ENCODE measurements at regions not wholly inside any gene's neighbourhood (a gene's known extent, or its start where the extent isn't known, plus 50 kb on each side); places are given as distances from the start of the nearest gene placed in this dataset.

- H3K36me3 ChIP-seq (ENCODE audit: control insufficient read depth in 1 of 2, insufficient read depth in 2 of 2, low read depth in 1 of 2, low read length in 2 of 2): no peaks in the 10 kb centered on the region
- H3K14ac ChIP-seq (ENCODE audit: low read length in 2 of 2): no peak overlapping the region
- 69% methylated on average over 9 of the region's 9 CpGs for WGBS
- no peak overlapping the region for H2BK12ac ChIP-seq (ENCODE audit: low read length in 2 of 2)
- H3K79me1 ChIP-seq (replicated peaks; ENCODE audit: low read length, poor library complexity, severe bottlenecking): no peaks in the 10 kb centered on the region
- no peak overlapping the region for H2AFZ ChIP-seq (ENCODE audit: low read depth, low read length)
- H2AK5ac ChIP-seq (ENCODE audit: low read length, severe bottlenecking): no peak overlapping the region
- H3K18ac ChIP-seq (ENCODE audit: low read depth in 1 of 2, low read length in 2 of 2): no peak overlapping the region
- no peak overlapping the region for H3K9ac ChIP-seq (ENCODE audit: low read length)
- peaks cover 0 to 6% of the 10 kb centered on the region in 2 experiments for H3K27me3 ChIP-seq (ENCODE audit: control insufficient read depth in 1 of 2, insufficient read depth in 1 of 2, low read length in 2 of 2)
- H3K4ac ChIP-seq (ENCODE audit: low read depth in 1 of 2, low read length in 2 of 2): no peak overlapping the region
- H3K9me3 ChIP-seq (ENCODE audit: control insufficient read depth, low read length): no peaks in the 10 kb centered on the region
- H3K4me3 ChIP-seq (ENCODE audit: insufficient read depth in 1 of 2, low read depth in 1 of 2, low read length in 2 of 2): no peak overlapping the region
- no peak overlapping the region for H2BK120ac ChIP-seq (ENCODE audit: low read depth, low read length)
- no peak overlapping the region for H3K4me2 ChIP-seq (ENCODE audit: low read length, poor library complexity, severe bottlenecking)
- no peak overlapping the region for H2BK15ac ChIP-seq (ENCODE audit: low read depth, poor library complexity, severe bottlenecking)
- no peak for DNase-seq
- H4K91ac ChIP-seq (ENCODE audit: low read length): no peak overlapping the region
- H3K27ac ChIP-seq (ENCODE audit: low read length, poor library complexity, severe bottlenecking): no peak overlapping the region
- no peak overlapping the region for H2BK5ac ChIP-seq (ENCODE audit: low read depth, low read length, poor library complexity, severe bottlenecking)
- H3K23ac ChIP-seq (ENCODE audit: low read length in 2 of 2): no peak overlapping the region
- H3K4me1 ChIP-seq (ENCODE audit: control insufficient read depth, insufficient read depth, low read depth, low read length): no peaks in the 10 kb centered on the region
- H4K8ac ChIP-seq (ENCODE audit: low read length): no peak overlapping the region
Observed at GRCh38 chr10:123517426-123517825, 148.7 kb upstream of the GPR26 start.

- Histone ChIP-seq H3K27ac (ENCODE audit: low read length, poor library complexity, severe bottlenecking) (no peak overlapping the region), H3K4me2 (ENCODE audit: low read length, poor library complexity, severe bottlenecking) (no peak overlapping the region), H3K4me3 (ENCODE audit: insufficient read depth in 1 of 2, low read depth in 1 of 2, low read length in 2 of 2) (no peak overlapping the region), H3K18ac (ENCODE audit: low read depth in 1 of 2, low read length in 2 of 2) (no peak overlapping the region), H3K9ac (ENCODE audit: low read length) (no peak overlapping the region), H2AK5ac (ENCODE audit: low read length, severe bottlenecking) (no peak overlapping the region), H3K9me3 (ENCODE audit: control insufficient read depth, low read length) (no peaks in the 10 kb centered on the region), H2BK5ac (ENCODE audit: low read depth, low read length, poor library complexity, severe bottlenecking) (no peak overlapping the region), H3K14ac (ENCODE audit: low read length in 2 of 2) (no peak overlapping the region), H3K36me3 (ENCODE audit: control insufficient read depth in 1 of 2, insufficient read depth in 2 of 2, low read depth in 1 of 2, low read length in 2 of 2) (no peaks in the 10 kb centered on the region), H4K8ac (ENCODE audit: low read length) (no peak overlapping the region), H2BK120ac (ENCODE audit: low read depth, low read length) (no peak overlapping the region), H3K4me1 (ENCODE audit: control insufficient read depth, insufficient read depth, low read depth, low read length) (no peaks in the 10 kb centered on the region), H2BK12ac (ENCODE audit: low read length in 2 of 2) (no peak overlapping the region), H2AFZ (ENCODE audit: low read depth, low read length) (no peak overlapping the region), H4K91ac (ENCODE audit: low read length) (no peak overlapping the region), H2BK15ac (ENCODE audit: low read depth, poor library complexity, severe bottlenecking) (no peak overlapping the region), H3K27me3 (ENCODE audit: control insufficient read depth in 1 of 2, insufficient read depth in 1 of 2, low read length in 2 of 2) (peaks cover 0 to 6% of the 10 kb centered on the region in 2 experiments), H3K4ac (ENCODE audit: low read depth in 1 of 2, low read length in 2 of 2) (no peak overlapping the region), H3K79me1 (replicated peaks; ENCODE audit: low read length, poor library complexity, severe bottlenecking) (no peaks in the 10 kb centered on the region), H3K23ac (ENCODE audit: low read length in 2 of 2) (no peak overlapping the region)
- 73% methylated on average over 4 of the region's 4 CpGs for WGBS
- DNase-seq: no peak
Observed at GRCh38 chr10:123517901-123518300, 148.3 kb upstream of the GPR26 start.

- H2BK15ac ChIP-seq (ENCODE audit: low read depth, poor library complexity, severe bottlenecking): no peak overlapping the region
- no peak for DNase-seq
- WGBS: 67% methylated on average over 1 of the region's 1 CpG
- no peak overlapping the region for H3K4me3 ChIP-seq (ENCODE audit: insufficient read depth in 1 of 2, low read depth in 1 of 2, low read length in 2 of 2)
- no peaks in the 10 kb centered on the region for H3K36me3 ChIP-seq (ENCODE audit: control insufficient read depth in 1 of 2, insufficient read depth in 2 of 2, low read depth in 1 of 2, low read length in 2 of 2)
- no peak overlapping the region for H3K9ac ChIP-seq (ENCODE audit: low read length)
- no peak overlapping the region for H2AK5ac ChIP-seq (ENCODE audit: low read length, severe bottlenecking)
- no peak overlapping the region for H3K14ac ChIP-seq (ENCODE audit: low read length in 2 of 2)
- no peak overlapping the region for H3K23ac ChIP-seq (ENCODE audit: low read length in 2 of 2)
- H3K9me3 ChIP-seq (ENCODE audit: control insufficient read depth, low read length): no peaks in the 10 kb centered on the region
- H2BK12ac ChIP-seq (ENCODE audit: low read length in 2 of 2): no peak overlapping the region
- H4K91ac ChIP-seq (ENCODE audit: low read length): no peak overlapping the region
- H3K27me3 ChIP-seq (ENCODE audit: control insufficient read depth in 1 of 2, insufficient read depth in 1 of 2, low read length in 2 of 2): peaks cover 0 to 3% of the 10 kb centered on the region in 2 experiments
- H3K18ac ChIP-seq (ENCODE audit: low read depth in 1 of 2, low read length in 2 of 2): no peak overlapping the region
- no peaks in the 10 kb centered on the region for H3K4me1 ChIP-seq (ENCODE audit: control insufficient read depth, insufficient read depth, low read depth, low read length)
- H3K4ac ChIP-seq (ENCODE audit: low read depth in 1 of 2, low read length in 2 of 2): no peak overlapping the region
- H2BK5ac ChIP-seq (ENCODE audit: low read depth, low read length, poor library complexity, severe bottlenecking): no peak overlapping the region
- no peak overlapping the region for H2AFZ ChIP-seq (ENCODE audit: low read depth, low read length)
- no peaks in the 10 kb centered on the region for H3K79me1 ChIP-seq (replicated peaks; ENCODE audit: low read length, poor library complexity, severe bottlenecking)
- no peak overlapping the region for H3K27ac ChIP-seq (ENCODE audit: low read length, poor library complexity, severe bottlenecking)
- H4K8ac ChIP-seq (ENCODE audit: low read length): no peak overlapping the region
- no peak overlapping the region for H2BK120ac ChIP-seq (ENCODE audit: low read depth, low read length)
- no peak overlapping the region for H3K4me2 ChIP-seq (ENCODE audit: low read length, poor library complexity, severe bottlenecking)
Observed at GRCh38 chr10:123518765-123519164, 147.4 kb upstream of the GPR26 start.

- no peak overlapping the region for H3K4me2 ChIP-seq (ENCODE audit: low read length, poor library complexity, severe bottlenecking)
- H3K9ac ChIP-seq (ENCODE audit: low read length): no peak overlapping the region
- no peak overlapping the region for H2BK120ac ChIP-seq (ENCODE audit: low read depth, low read length)
- no peak overlapping the region for H4K91ac ChIP-seq (ENCODE audit: low read length)
- no peak overlapping the region for H2BK15ac ChIP-seq (ENCODE audit: low read depth, poor library complexity, severe bottlenecking)
- H3K79me1 ChIP-seq (replicated peaks; ENCODE audit: low read length, poor library complexity, severe bottlenecking): no peaks in the 10 kb centered on the region
- H3K9me3 ChIP-seq (ENCODE audit: control insufficient read depth, low read length): no peaks in the 10 kb centered on the region
- no peak overlapping the region for H2AFZ ChIP-seq (ENCODE audit: low read depth, low read length)
- H3K14ac ChIP-seq (ENCODE audit: low read length in 2 of 2): no peak overlapping the region
- no peak overlapping the region for H3K4me3 ChIP-seq (ENCODE audit: insufficient read depth in 1 of 2, low read depth in 1 of 2, low read length in 2 of 2)
- no peak overlapping the region for H4K8ac ChIP-seq (ENCODE audit: low read length)
- no peak overlapping the region for H3K4ac ChIP-seq (ENCODE audit: low read depth in 1 of 2, low read length in 2 of 2)
- H3K36me3 ChIP-seq (ENCODE audit: control insufficient read depth in 1 of 2, insufficient read depth in 2 of 2, low read depth in 1 of 2, low read length in 2 of 2): no peaks in the 10 kb centered on the region
- no peak overlapping the region for H3K18ac ChIP-seq (ENCODE audit: low read depth in 1 of 2, low read length in 2 of 2)
- H2BK12ac ChIP-seq (ENCODE audit: low read length in 2 of 2): no peak overlapping the region
- peaks cover 0 to 3% of the 10 kb centered on the region in 2 experiments for H3K27me3 ChIP-seq (ENCODE audit: control insufficient read depth in 1 of 2, insufficient read depth in 1 of 2, low read length in 2 of 2)
- H2BK5ac ChIP-seq (ENCODE audit: low read depth, low read length, poor library complexity, severe bottlenecking): no peak overlapping the region
- no peak overlapping the region for H3K23ac ChIP-seq (ENCODE audit: low read length in 2 of 2)
- H2AK5ac ChIP-seq (ENCODE audit: low read length, severe bottlenecking): no peak overlapping the region
- WGBS: 75% methylated on average over 6 of the region's 6 CpGs
- no peak for DNase-seq
- H3K27ac ChIP-seq (ENCODE audit: low read length, poor library complexity, severe bottlenecking): no peak overlapping the region
- H3K4me1 ChIP-seq (ENCODE audit: control insufficient read depth, insufficient read depth, low read depth, low read length): no peaks in the 10 kb centered on the region
Observed at GRCh38 chr10:123519861-123520260, 146.3 kb upstream of the GPR26 start.

All from mesenchymal stem cell (in vitro differentiated cells and primary cell).